Fibroblast of lung (primary cell): ENCODE measurements at regions not wholly inside any gene's neighbourhood (a gene's known extent, or its start where the extent isn't known, plus 50 kb on each side); places are given as distances from the start of the nearest gene placed in this dataset.

Experiments
- DNase-seq, 2 donors: peaks; one replicate each; pipeline versions ENCODE4 v3.0.0 to v3.0.0-alpha.2; 2010; ENCODE audit warnings: low read depth in 2 of 2
- H2AFZ ChIP-seq: 2 replicates; pipeline ENCODE4 v1.5.1; 2012; ENCODE audit warnings: low read length, control low read depth, inconsistent platforms
- H3K27ac ChIP-seq: 2 replicates; pipeline ENCODE4 v1.5.1; 2011; ENCODE audit warnings: low read length, control low read depth; ENCODE audit not compliant: insufficient read depth
- H3K27me3 ChIP-seq: 2 replicates; pipeline ENCODE4 v1.5.1; 2011; ENCODE audit warnings: mild to moderate bottlenecking, low read length; ENCODE audit not compliant: control insufficient read depth, insufficient read depth
- H3K36me3 ChIP-seq: 2 replicates; pipeline ENCODE4 v1.5.1; 2011; ENCODE audit warnings: low read length; ENCODE audit not compliant: control insufficient read depth, insufficient read depth
- H3K4me1 ChIP-seq: 2 replicates; pipeline ENCODE4 v1.5.1; 2011; ENCODE audit warnings: low read length; ENCODE audit not compliant: control insufficient read depth, insufficient read depth; ENCODE audit errors: extremely low read depth
- H3K4me2 ChIP-seq: 2 replicates; pipeline ENCODE4 v1.5.1; 2011; ENCODE audit warnings: low read length, control low read depth; ENCODE audit not compliant: insufficient read depth; ENCODE audit errors: extremely low read depth
- H3K4me3 ChIP-seq, 4 experiments: fragments of 200-600 bp in 1 of 4; sonication (generic) in 1 of 4; replicated peaks in 1 of 4; 2 replicates each; pipeline ENCODE4 v1.5.1; 2011 to 2016; ENCODE audit warnings: low read length in 4 of 4, low read depth in 3 of 4, mild to moderate bottlenecking in 3 of 4, control low read depth in 2 of 4, inconsistent platforms in 1 of 4, mixed read lengths in 1 of 4; ENCODE audit not compliant: insufficient read depth in 1 of 4; ENCODE audit errors: control extremely low read depth in 1 of 4
- H3K79me2 ChIP-seq: 2 replicates; pipeline ENCODE4 v1.5.1; 2012; ENCODE audit warnings: mild to moderate bottlenecking, low read length, inconsistent platforms; ENCODE audit not compliant: control insufficient read depth, insufficient read depth
- H3K9ac ChIP-seq: 2 replicates; pipeline ENCODE4 v1.5.1; 2011; ENCODE audit warnings: mild to moderate bottlenecking, low read length, control low read depth; ENCODE audit not compliant: insufficient read depth
- H3K9me3 ChIP-seq: 2 replicates; pipeline ENCODE4 v1.5.1; 2012; ENCODE audit warnings: low read depth, low read length; ENCODE audit not compliant: control insufficient read depth, insufficient read depth
- H4K20me1 ChIP-seq: 2 replicates; pipeline ENCODE4 v1.5.1; 2011; ENCODE audit warnings: low read length; ENCODE audit not compliant: control insufficient read depth, insufficient read depth; ENCODE audit errors: extremely low read depth
- EZH2 ChIP-seq: IDR thresholded peaks from 2 replicates; pipeline ENCODE4 v1.5.1; 2012; ENCODE audit warnings: low read length, control low read depth, mild to moderate bottlenecking; ENCODE audit errors: missing control alignments
- TF ChIP-seq, protein P1 (sequence below), 2 donors: IDR thresholded peaks in 1 of 2; conservative IDR thresholded peaks in 1 of 2; 1 replicate in 1 of 2; 2 replicates in 1 of 2; pipeline ENCODE4 v1.5.1; 2011 to 2012; ENCODE audit warnings: low read length in 2 of 2, control low read depth in 1 of 2, inconsistent platforms in 1 of 2, low read depth in 1 of 2, mild to moderate bottlenecking in 1 of 2

DNA sequence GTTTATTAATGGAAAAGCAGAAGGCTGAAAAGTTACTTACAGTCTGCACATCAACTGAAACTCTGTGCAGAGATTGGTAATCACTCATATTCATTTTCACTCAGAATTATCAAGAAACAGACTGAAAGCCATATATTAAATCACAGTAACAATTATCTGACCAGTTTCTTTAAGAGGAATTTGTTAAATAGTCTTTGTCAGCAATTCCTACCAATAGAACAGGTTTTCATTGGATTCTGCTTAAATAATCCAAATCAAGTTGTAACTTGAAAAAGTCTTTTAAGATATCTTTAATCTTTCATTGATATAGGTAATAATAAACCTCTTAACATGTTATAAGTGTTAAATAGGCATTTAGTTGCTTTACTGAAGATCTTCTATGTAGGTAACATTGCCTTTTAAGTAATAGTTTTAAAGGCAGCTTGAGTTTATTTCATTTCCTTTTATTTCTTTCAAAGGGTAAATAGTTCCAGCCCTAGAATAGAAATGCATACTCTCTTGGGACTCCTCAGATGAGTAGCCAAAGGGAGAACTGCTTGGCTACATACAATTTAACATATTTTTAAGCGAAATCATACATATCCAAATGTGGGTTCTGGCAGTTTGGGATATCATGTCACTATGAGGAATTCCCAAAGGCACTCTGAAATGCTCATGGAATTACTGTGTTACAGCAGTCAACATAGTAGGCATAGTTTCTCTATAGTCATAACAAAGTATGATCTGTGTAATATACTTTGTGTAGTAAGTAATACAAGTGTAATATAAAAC lies 326.0 kb upstream of the SPRY2 start:
- Histone ChIP-seq H3K79me2 (no peaks in the 10 kb centered on the region), H3K4me2 (no peak overlapping the region), H3K4me1 (no peaks in the 10 kb centered on the region), H3K4me3 (no peak overlapping the region), H2AFZ (no peak overlapping the region), H3K36me3 (no peaks in the 10 kb centered on the region), H3K9ac (no peak overlapping the region), H3K27me3 (no peaks in the 10 kb centered on the region), H3K27ac (no peak overlapping the region), H3K9me3 (no peaks in the 10 kb centered on the region), H4K20me1 (no peaks in the 10 kb centered on the region)
- TF ChIP-seq, protein P1, sequence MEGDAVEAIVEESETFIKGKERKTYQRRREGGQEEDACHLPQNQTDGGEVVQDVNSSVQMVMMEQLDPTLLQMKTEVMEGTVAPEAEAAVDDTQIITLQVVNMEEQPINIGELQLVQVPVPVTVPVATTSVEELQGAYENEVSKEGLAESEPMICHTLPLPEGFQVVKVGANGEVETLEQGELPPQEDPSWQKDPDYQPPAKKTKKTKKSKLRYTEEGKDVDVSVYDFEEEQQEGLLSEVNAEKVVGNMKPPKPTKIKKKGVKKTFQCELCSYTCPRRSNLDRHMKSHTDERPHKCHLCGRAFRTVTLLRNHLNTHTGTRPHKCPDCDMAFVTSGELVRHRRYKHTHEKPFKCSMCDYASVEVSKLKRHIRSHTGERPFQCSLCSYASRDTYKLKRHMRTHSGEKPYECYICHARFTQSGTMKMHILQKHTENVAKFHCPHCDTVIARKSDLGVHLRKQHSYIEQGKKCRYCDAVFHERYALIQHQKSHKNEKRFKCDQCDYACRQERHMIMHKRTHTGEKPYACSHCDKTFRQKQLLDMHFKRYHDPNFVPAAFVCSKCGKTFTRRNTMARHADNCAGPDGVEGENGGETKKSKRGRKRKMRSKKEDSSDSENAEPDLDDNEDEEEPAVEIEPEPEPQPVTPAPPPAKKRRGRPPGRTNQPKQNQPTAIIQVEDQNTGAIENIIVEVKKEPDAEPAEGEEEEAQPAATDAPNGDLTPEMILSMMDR (conservative IDR thresholded peaks at IDR 0.05 in 1 of 2, IDR thresholded peaks at IDR 0.05 in 1 of 2; ENCODE audit: low read depth in 1 of 2, low read length in 2 of 2): no peak
- TF ChIP-seq EZH2: no peak
- DNase-seq: peak in 1 of 2 donors; percentile 32

DNA sequence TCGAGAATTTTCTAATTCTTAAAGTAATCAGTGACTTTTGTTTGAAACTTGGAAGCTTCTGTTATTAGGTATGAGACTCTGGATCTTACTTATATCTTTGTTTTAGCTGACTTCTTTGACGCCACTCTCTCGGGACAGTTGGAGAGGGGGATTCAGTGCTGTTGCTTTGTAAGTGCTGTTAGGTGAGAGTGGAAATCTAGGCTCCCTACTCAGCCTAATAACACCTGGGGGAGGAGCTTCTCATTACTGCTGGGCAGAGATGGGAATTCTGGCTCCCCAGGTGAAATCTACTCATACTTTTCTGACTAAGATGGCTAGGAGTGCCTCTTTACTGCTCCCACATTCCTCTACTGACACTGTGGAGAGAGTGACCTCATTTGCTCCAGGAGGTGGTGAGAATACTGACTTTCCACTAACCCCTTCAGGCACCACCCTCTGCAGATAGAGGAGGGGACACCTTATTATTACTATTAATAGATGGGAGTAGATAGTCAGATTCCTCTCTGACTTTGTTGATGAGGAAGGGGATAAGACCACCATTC lies 324.9 kb upstream of the SPRY2 start:
- Histone ChIP-seq H3K4me2 (no peak overlapping the region), H3K79me2 (no peaks in the 10 kb centered on the region), H3K4me1 (no peaks in the 10 kb centered on the region), H3K36me3 (no peaks in the 10 kb centered on the region), H3K9ac (no peak overlapping the region), H3K27ac (no peak overlapping the region), H4K20me1 (no peaks in the 10 kb centered on the region), H3K4me3 (no peak overlapping the region), H3K27me3 (no peaks in the 10 kb centered on the region), H2AFZ (no peak overlapping the region), H3K9me3 (no peaks in the 10 kb centered on the region)
- peak in 1 of 2 donors; percentile 1 for DNase-seq
- TF ChIP-seq, protein P1 (conservative IDR thresholded peaks at IDR 0.05 in 1 of 2, IDR thresholded peaks at IDR 0.05 in 1 of 2; ENCODE audit: low read depth in 1 of 2, low read length in 2 of 2): no peak
- no peak for TF ChIP-seq EZH2

DNA sequence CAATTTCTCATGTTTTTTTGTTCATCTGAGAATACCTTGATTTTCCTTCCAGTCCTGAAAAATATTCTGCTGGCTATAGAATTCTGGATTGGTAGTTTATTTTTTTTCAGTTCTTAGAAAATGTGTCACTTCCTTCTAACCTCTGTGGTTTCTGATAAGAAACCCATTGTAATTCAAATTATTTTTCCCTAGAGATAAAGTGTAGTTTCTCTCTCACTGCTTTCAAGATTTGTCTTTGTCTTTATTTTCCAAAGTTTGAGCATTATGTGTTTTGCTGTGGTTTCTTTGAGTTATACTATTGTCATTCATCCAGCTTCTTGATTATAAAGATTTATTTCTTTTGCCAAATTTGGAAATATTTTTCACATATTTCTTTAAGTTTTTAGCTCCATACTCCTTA lies 324.0 kb upstream of the SPRY2 start:
- TF ChIP-seq EZH2: no peak
- TF ChIP-seq, protein P1 (conservative IDR thresholded peaks at IDR 0.05 in 1 of 2, IDR thresholded peaks at IDR 0.05 in 1 of 2; ENCODE audit: low read depth in 1 of 2, low read length in 2 of 2): no peak
- Histone ChIP-seq H3K79me2 (no peaks in the 10 kb centered on the region), H3K27ac (no peak overlapping the region), H3K27me3 (no peaks in the 10 kb centered on the region), H3K36me3 (no peaks in the 10 kb centered on the region), H3K4me2 (no peak overlapping the region), H3K4me3 (no peak overlapping the region), H2AFZ (no peak overlapping the region), H3K9ac (no peak overlapping the region), H3K4me1 (no peaks in the 10 kb centered on the region), H3K9me3 (no peaks in the 10 kb centered on the region), H4K20me1 (no peaks in the 10 kb centered on the region)
- peak in 1 of 2 donors; percentile 3 for DNase-seq
